ENCODE measurements at regions not wholly inside any gene's neighbourhood (a gene's known extent, or its start where the extent isn't known, plus 50 kb on each side); places are given as distances from the start of the nearest gene placed in this dataset.
A peak's percentile ranks its signal among the peaks of the same experiment; 100 is the strongest.

GRCh38 chr2:8116661-8117060 is 565.2 kb upstream of the ID2 start:
- Histone ChIP-seq H3K9me3 (no peaks in the 10 kb centered on the region), H3K27me3 (peaks cover 0 to 30% (median 0%) of the 10 kb centered on the region in 3 donors), H3K36me3 (no peaks in the 10 kb centered on the region), H3K4me1 (peaks cover 0 to 26% (median 17%) of the 10 kb centered on the region in 4 donors), H3K4me3 (no peak overlapping the region), H3K27ac (no peak overlapping the region)
- intact Hi-C loops (cut with DNase I; ENCODE audit: low total_unique reads): no loop called here
- DNase-seq: no peak
- WGBS, 5 donors: 65 to 86% (median 78%) methylated on average over 7 of the region's 7 CpGs
- TF ChIP-seq POLR2AphosphoS5 (IDR thresholded peaks at IDR 0.05) (no peak), EP300 (IDR thresholded peaks at IDR 0.05) (no peak), CTCF (IDR thresholded peaks at IDR 0.05) (no peak), POLR2A (IDR thresholded peaks at IDR 0.05) (no peak)

GRCh38 chr2:8118940-8119781 is 562.7 kb upstream of the ID2 start:
- intact Hi-C loops (cut with DNase I; ENCODE audit: low total_unique reads): no loop called here
- Histone ChIP-seq H3K9me3 (no peaks in the 10 kb centered on the region), H3K4me1 (peaks cover 0 to 26% (median 17%) of the 10 kb centered on the region in 4 donors), H3K4me3 (no peak overlapping the region), H3K27me3 (peaks cover 0 to 30% (median 0%) of the 10 kb centered on the region in 3 donors), H3K36me3 (no peaks in the 10 kb centered on the region), H3K27ac (peak overlapping the region in 2 of 5 donors; percentile 13 to 67)
- 34 to 72% (median 37%) methylated on average over 14 of the region's 14 CpGs for WGBS, 5 donors
- peak in 1 of 3 donors; percentile 4 for TF ChIP-seq POLR2AphosphoS5 (IDR thresholded peaks at IDR 0.05)
- TF ChIP-seq POLR2A (IDR thresholded peaks at IDR 0.05): no peak
- DNase-seq: peak in 1 of 2 donors; percentile 35

GRCh38 chr2:8119782-8120505 is 561.9 kb upstream of the ID2 start:
- WGBS, 5 donors: 16 to 35% (median 24%) methylated on average over 9 of the region's 9 CpGs
- DNase-seq: peak in 1 of 2 donors; percentile 80

GRCh38 chr2:8120506-8120860 is 561.4 kb upstream of the ID2 start:
- no peak overlapping the region for H3K4me3 ChIP-seq
- WGBS, 5 donors: 41 to 62% (median 58%) methylated on average over 6 of the region's 6 CpGs

More at GRCh38 chr2:8119782-8120505, 561.9 kb upstream of the ID2 start:
- intact Hi-C loops (cut with DNase I; ENCODE audit: low total_unique reads): no loop called here
- Histone ChIP-seq H3K27ac (peak overlapping the region in 2 of 5 donors; percentile 13 to 67), H3K4me1 (peaks cover 0 to 26% (median 17%) of the 10 kb centered on the region in 4 donors), H3K4me3 (no peak overlapping the region), H3K36me3 (no peaks in the 10 kb centered on the region), H3K9me3 (no peaks in the 10 kb centered on the region), H3K27me3 (peaks cover 0 to 30% (median 0%) of the 10 kb centered on the region in 3 donors)
- TF ChIP-seq POLR2AphosphoS5 (IDR thresholded peaks at IDR 0.05) (peak in 1 of 3 donors; percentile 5), POLR2A (IDR thresholded peaks at IDR 0.05) (no peak), EP300 (IDR thresholded peaks at IDR 0.05) (no peak), CTCF (IDR thresholded peaks at IDR 0.05) (no peak)

More at GRCh38 chr2:8120506-8120860, 561.4 kb upstream of the ID2 start:
- Histone ChIP-seq H3K36me3 (no peaks in the 10 kb centered on the region), H3K9me3 (no peaks in the 10 kb centered on the region), H3K27ac (peak overlapping the region in 1 of 5 donors; percentile 67), H3K4me1 (peaks cover 0 to 26% (median 17%) of the 10 kb centered on the region in 4 donors), H3K27me3 (peaks cover 0 to 29% (median 0%) of the 10 kb centered on the region in 3 donors)
- no peak for DNase-seq
- intact Hi-C loops (cut with DNase I; ENCODE audit: low total_unique reads): no loop called here
- no peak for TF ChIP-seq POLR2AphosphoS5 (IDR thresholded peaks at IDR 0.05)
- TF ChIP-seq POLR2A (IDR thresholded peaks at IDR 0.05): no peak
- no peak for TF ChIP-seq CTCF (IDR thresholded peaks at IDR 0.05)
- TF ChIP-seq EP300 (IDR thresholded peaks at IDR 0.05): no peak
